Suppressor macrophage treated with lipopolysaccharide for 4 hours (primary cell): ENCODE measurements at regions not wholly inside any gene's neighbourhood (a gene's known extent, or its start where the extent isn't known, plus 50 kb on each side); places are given as distances from the start of the nearest gene placed in this dataset.

Source experiments
- DNase-seq: peaks from one replicate; pipeline ENCODE4 v3.0.0-alpha.2; 2020

GRCh38 chr4:14752341-14753046, 249.8 kb upstream of the CPEB2 start:
- DNase-seq, result no peak

- peak; percentile 67 for DNase-seq
Observed at GRCh38 chr4:14767142-14767541, 235.1 kb upstream of the CPEB2 start.

- no peak for DNase-seq
Observed at GRCh38 chr4:14768449-14768848, 233.8 kb upstream of the CPEB2 start.

- no peak for DNase-seq
Observed at GRCh38 chr4:14769993-14770392, 232.3 kb upstream of the CPEB2 start.

- DNase-seq, result no peak
Observed at GRCh38 chr4:14771094-14771493, 231.2 kb upstream of the CPEB2 start.

- DNase-seq, result no peak
Observed at GRCh38 chr4:14771504-14772175, 230.6 kb upstream of the CPEB2 start.

GRCh38 chr4:14772388-14772787, 229.9 kb upstream of the CPEB2 start:
- no peak for DNase-seq

- DNase-seq, result no peak
Observed at GRCh38 chr4:14783011-14783877, 219.0 kb upstream of the CPEB2 start.

- DNase-seq, result no peak
Observed at GRCh38 chr4:14787221-14787620, 215.1 kb upstream of the CPEB2 start.

- peak; percentile 39 for DNase-seq
Observed at GRCh38 chr4:14787894-14788293, 214.4 kb upstream of the CPEB2 start.

- no peak for DNase-seq
Observed at GRCh38 chr4:14790494-14790893, 211.8 kb upstream of the CPEB2 start.

- DNase-seq, result no peak
Observed at GRCh38 chr4:14792702-14793227, 209.5 kb upstream of the CPEB2 start.

- DNase-seq, result no peak
Observed at GRCh38 chr4:14800977-14801376, 201.3 kb upstream of the CPEB2 start.

- no peak for DNase-seq
Observed at GRCh38 chr4:14802596-14802995, 199.7 kb upstream of the CPEB2 start.

- peak; percentile 4 for DNase-seq
Observed at GRCh38 chr4:14807856-14808255, 194.4 kb upstream of the CPEB2 start.

- no peak for DNase-seq
Observed at GRCh38 chr4:14809203-14809602, 193.1 kb upstream of the CPEB2 start.

GRCh38 chr4:14810121-14810520, 192.2 kb upstream of the CPEB2 start:
- DNase-seq, result no peak

- DNase-seq, result no peak
Observed at GRCh38 chr4:14810568-14810967, 191.7 kb upstream of the CPEB2 start.

GRCh38 chr4:14812101-14812500, 190.2 kb upstream of the CPEB2 start:
- no peak for DNase-seq

GRCh38 chr4:14816623-14817261, 185.5 kb upstream of the CPEB2 start:
- DNase-seq, result no peak

- DNase-seq, result no peak
Observed at GRCh38 chr4:14824189-14824588, 178.1 kb upstream of the CPEB2 start.

GRCh38 chr4:14827111-14827510, 175.2 kb upstream of the CPEB2 start:
- no peak for DNase-seq

- DNase-seq, result no peak
Observed at GRCh38 chr4:14829795-14830194, 172.5 kb upstream of the CPEB2 start.
